ENCODE measurements at regions not wholly inside any gene's neighbourhood (a gene's known extent, or its start where the extent isn't known, plus 50 kb on each side); places are given as distances from the start of the nearest gene placed in this dataset.
"Not testable (repeated sequence)": the region's sequence is repeated elsewhere in the genome, so short reads cannot be mapped to it uniquely, and the experiment has no call there.

- no peak for DNase-seq
Measured at GRCh38 chr12:67088401-67089118, 180.6 kb upstream of the CAND1 start.

DNA sequence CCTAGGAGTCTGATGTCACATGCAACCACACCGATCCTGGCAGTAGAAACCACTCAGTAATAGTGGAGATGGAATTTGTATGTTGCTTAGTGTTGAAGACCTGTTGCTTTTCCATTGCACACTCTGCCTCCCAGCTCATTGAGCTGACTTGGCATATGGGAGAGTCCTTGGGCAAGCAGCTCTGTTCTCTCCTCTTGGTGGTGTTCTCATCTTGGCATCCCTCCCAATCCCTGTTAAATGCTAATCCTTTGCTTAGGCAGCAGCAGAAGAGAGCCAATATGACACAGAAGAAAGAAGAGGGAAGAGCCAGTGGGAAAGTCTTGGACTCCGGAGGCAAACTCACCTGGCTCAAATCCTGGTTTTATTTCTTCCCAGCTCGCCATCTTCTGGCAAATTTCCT is 178.0 kb upstream of the CAND1 start:
- DNase-seq, result no peak

DNA sequence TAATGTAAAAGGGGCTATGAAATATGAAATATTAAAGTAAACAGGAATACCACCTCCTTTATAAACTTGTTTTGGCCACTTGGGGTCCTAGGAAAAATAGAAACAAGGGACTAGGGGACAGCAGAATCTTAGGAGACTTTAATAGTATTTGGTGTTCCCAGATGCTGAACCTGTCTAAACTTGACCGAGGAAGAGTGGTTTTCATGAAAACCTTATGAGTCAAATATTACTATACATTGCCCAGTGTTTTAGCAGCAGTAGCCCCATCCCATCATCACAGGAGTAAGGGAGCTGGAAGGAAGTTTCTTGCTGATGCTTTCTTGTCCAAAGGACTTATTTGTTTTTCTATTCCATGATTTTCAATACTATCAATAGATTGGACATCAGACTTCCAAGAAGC is 177.5 kb upstream of the CAND1 start:
- no peak for DNase-seq

DNA sequence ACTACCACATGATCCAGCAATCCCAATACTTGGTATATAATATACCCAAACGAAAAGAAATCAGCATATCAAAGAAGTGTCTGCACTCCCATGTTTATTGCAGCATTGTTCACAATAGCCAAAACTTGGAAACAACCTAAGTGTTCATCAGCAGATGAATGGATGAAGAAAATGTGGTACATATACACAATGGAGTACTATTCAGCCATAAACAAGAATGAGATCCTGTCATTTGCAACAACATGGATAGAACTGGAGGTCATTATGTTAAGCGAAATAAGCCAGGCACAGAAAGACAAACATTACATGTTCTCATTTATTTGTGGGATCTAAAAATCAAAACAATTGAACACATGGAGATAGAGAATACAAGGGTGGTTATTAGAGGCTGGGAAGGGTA is 176.2 kb upstream of the CAND1 start:
- not testable (repeated sequence) for DNase-seq

DNA sequence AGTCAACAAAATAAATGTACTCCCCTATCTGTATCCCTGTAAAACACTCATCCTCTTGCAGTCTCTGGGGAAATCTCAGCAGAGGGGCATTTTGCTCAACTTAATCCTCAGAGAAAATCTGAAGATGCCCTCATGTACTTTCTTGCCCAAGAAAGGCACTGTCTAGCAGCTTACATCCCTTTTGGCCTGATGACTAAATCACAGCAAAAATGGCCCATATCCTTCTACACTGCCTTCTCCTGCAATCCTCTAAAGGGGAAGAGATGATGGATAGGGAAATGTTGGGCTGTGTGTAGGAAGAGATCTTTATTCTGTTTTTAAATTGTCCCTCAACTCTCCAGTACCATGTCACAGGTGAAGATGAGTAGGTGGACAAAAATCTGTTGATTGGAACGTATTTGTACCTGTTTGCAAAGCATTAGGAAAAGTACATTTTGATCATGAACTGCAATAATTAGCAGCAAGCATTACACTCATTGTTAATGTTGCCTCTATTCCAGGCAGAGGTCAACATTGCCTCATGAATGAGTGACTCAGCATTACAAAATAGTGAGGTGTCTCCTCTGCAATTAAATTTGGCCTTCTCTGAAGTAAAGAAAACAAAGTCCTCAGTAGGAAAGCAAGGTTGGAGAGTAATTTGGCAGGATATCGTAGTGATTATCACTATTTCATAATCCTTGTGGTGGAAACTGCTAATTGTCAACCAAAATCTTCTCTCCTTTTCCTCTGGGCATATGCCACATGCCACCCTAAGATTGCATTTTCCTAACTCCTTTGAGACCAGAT is 172.4 kb upstream of the CAND1 start:
- DNase-seq, result no peak

DNA sequence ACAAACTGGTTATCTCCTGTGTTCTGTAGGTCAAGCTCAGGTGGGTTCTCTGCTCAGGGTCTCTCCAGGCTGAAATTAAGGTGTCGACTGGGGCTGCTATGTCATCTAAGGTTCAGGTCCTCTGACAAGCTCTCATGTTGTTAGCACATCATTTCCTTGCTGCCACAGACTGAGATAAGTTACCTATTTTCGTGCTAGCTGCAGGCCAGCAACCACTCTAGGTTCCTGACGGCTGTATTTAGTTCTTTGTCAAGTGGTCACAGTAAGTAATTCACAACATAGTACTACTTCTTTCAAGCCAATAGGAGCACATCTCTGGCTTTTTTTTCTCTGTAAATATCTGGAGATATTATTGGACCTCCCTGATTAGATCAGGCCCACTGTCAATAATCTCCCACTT is 169.3 kb upstream of the CAND1 start:
- no peak for DNase-seq

DNA sequence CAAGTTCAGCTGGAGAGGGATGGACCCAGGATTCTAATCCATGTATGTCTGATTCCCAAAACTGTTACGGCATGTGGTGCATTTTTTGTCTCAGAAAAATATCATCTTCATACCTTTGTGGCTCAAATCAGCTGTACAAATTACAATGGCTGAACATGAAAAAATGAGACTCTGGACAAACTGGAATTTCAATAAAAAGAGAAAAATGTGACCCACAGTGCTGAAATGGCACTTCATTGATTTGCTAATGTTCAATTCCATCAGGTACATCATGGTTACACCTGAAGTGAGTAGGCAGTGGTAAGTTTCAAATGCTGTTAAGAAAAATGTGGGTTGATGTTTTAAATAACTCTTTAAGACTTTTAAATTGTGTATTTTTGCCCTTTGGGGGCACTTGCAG is 165.6 kb upstream of the CAND1 start:
- DNase-seq, result no peak

DNA sequence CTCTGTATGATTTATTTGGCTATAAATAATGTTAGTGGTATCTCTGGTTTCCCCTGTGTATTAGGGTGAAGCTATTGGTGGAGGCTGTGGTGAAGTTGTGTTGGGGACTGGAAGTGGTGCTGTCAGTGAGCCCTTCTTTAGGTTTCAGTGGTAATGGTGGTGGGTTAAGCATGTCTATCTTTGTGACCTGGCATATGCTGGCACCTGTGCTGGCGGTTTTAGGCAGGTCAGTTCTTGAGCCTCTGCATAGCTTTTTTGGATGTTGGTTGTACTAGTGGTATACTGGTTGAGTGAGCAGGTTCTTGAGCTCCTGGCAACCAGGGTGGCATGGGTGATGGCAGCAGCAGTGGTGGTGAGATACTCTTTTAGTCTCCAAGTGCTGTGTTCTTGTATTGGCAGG is 161.9 kb upstream of the CAND1 start:
- DNase-seq, result no peak

DNA sequence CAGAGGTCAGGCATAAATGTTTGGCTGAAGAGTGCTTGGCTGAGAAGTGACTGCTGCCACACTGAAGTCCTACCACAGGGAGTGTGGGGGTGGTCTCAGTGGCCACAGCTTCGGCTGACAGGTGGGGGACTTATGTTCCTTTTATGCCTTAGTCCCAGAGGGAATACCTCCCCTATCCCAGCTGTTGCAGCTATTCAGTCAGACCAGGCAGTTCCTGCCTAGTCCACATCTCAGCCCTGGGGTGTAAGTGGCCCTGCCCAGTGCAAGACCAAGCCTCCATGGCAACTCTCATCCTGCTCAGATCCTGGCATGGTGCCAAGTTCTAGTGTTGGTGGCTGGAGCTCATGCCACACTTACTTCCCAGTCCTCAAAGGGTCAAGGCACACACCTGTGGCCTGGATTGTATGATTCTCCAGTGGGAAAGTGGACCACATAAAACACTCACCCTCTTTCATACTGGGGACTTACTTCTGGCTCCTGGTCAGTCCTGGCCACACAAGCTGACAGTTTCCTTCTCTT is 161.3 kb upstream of the CAND1 start:
- no peak for DNase-seq

DNA sequence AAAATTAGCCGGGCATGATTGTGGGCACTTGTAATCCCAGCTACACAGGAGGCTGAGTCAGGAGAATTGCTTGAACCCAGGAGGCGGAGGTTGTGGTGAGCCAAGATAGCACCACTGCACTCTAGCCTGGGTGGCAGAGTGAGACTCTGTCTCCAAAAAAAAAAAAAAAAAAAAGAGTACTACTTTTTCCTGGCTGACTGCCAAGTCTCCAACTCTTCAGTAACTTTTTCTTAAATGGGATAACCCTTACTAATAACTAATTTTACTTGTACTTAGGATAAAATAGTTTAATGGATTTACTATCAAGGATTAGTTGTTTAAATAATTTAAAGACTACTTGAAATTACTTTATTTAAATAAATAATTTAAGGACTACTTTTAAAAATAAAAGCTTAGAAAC is 158.8 kb upstream of the CAND1 start:
- not testable (repeated sequence) for DNase-seq

- no peak for DNase-seq
Measured at GRCh38 chr12:67111182-67111581, 158.0 kb upstream of the CAND1 start.

- DNase-seq, result no peak
Measured at GRCh38 chr12:67112586-67112985, 156.6 kb upstream of the CAND1 start.

GRCh38 chr12:67116134-67116533 is 153.0 kb upstream of the CAND1 start:
- DNase-seq, result no peak

DNA sequence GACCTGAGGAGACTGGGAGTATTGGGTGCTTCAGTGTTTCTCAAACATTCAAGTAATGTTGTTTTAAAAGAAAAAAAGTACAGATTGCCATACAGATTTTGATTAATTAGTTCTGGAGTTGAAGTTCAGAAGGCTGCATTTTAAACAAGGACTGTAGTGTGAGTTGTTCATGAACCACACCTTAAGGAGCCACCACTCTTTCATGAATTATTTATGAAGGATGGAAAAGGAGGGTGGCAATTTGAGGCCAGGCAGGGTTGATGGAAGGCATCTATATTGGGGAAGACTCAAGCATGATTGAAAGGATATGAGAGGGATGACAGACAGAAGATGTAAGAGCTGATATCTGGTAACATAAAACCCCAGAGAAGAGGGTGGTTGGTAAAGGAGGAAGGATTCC is 146.6 kb upstream of the CAND1 start:
- DNase-seq, result no peak

DNA sequence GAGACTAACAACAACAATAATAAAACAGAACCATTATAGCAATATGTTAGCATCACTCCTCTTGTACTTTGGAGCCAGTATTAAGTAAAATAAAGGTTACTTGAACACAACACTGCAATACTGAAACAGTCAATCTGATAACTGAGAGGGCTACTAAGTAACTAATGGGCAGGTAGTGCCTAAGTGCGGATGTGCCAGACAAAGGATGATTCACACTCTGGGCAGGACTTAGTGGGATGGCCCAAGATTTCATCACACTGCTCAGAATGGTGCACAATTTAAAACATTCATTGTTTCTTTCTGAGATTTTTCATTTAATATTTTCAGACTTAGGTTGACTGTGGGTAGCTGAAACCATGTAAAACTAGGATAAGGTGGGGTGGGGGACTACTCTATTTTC is 131.9 kb upstream of the CAND1 start:
- no peak for DNase-seq

DNA sequence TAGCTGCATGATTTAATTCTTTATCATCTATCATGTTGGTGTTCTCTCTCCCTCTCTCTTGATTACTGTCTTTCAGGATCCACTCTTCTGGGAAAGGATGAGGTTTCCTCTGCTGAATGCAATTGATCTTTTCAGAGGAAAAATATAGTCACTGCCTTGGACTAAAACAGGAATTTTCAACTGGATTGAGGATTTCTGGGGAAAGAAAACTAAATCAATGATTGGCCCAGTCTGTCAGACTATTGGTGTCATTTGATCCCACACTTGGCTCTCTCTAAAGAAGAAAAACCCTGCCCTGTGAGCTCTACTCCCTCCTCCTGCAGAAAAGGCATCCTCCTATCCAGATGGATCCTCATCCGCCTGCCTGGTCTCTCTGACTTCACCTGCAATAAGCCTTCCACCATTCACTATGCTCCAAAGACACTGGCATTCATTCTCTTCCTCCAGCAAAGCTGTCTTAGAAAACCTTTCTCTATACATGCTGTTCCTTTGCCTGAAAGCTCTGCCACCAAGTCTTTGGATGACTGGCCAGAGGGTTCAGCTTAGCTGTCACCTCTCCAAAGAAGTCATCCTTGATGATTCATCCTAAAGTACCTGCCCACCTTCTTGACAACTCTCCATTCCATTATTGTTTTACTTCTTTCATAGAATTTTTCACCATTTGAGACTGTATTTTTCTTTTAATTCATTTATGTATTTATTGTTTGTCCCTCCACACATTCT is 127.7 kb upstream of the CAND1 start:
- DNase-seq, result no peak

DNA sequence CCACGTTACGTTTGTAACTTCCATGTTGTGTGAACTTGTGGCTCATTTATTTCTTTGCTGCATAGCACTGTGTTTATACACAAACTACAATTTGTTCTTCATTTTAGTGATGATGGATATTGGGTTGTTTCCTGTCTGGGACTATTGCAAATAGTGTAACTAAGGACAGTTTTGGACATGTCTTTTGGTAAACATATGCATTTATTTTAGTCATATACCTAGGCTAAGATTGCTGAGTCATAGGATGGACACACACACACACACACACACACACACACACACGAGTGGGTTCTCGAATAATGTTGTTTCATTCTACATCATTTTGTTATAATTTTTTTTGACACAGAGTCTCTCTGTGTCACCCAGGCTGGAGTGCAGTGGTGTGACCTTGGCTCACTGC is 123.5 kb upstream of the CAND1 start:
- DNase-seq, result no peak

DNA sequence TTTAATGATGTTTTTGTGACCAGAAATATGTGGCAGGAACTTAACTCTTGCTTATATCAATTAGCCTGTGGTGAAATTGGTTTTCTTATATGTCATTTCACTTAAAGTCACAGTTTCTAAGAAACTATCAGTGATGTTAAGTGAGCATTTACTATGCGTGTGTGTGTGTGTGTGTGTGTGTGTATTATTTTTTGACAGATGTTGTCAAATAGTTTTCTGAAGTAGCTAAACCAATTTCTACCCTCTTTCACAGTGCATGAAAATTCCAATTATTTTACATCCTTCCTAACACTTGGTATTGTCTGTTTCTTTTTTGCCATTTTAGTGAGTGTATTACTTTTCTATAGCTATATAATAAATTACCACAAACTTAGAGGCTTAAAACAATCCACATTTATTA is 122.1 kb upstream of the CAND1 start:
- DNase-seq, result no peak

GRCh38 chr12:67147447-67147846 is 121.7 kb upstream of the CAND1 start:
- no peak for DNase-seq

DNA sequence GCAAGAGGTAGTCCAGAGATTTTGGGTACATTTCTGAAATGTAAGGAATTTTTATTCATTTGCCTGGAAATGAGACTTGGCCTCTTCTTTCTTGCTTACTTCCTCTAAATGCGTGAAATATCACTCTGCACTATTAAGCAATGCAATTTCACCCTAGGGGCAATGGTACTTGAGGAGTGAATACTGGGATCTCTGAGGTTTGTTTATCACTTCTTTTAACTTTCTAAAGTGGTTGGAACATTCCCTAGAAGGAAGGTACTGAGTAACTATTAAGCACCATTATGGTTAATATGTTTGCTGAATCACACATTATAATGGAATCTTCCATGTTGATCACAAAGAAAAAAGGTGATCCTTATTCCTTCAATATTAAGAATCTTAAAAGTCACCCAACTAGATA is 120.9 kb upstream of the CAND1 start:
- DNase-seq, result no peak

- DNase-seq, result no peak
Measured at GRCh38 chr12:67151886-67152285, 117.3 kb upstream of the CAND1 start.

GRCh38 chr12:67152451-67152850 is 116.7 kb upstream of the CAND1 start:
- no peak for DNase-seq

- no peak for DNase-seq
Measured at GRCh38 chr12:67154901-67155300, 114.3 kb upstream of the CAND1 start.

DNA sequence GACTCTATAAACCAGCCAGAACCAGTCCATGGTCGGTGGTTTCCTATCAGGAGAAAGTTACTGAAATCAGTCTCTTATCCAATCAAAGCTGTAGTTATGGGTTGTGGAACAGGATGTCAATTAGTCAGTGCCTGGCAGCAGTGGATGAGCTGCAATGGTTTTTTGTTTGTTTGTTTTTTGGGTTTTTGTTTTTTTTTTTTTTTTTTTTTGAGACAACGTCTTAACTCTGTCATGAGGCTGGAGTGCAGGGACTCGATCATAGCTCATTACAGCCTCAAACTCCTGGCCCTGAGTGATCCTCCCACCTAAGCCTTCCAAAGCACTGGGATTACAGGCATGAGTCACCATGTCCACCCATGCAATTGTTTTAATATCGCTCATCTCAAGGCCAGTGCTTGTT is 113.3 kb upstream of the CAND1 start:
- no peak for DNase-seq
